ENCODE measurements at regions not wholly inside any gene's neighbourhood (a gene's known extent, or its start where the extent isn't known, plus 50 kb on each side); places are given as distances from the start of the nearest gene placed in this dataset.

DNA sequence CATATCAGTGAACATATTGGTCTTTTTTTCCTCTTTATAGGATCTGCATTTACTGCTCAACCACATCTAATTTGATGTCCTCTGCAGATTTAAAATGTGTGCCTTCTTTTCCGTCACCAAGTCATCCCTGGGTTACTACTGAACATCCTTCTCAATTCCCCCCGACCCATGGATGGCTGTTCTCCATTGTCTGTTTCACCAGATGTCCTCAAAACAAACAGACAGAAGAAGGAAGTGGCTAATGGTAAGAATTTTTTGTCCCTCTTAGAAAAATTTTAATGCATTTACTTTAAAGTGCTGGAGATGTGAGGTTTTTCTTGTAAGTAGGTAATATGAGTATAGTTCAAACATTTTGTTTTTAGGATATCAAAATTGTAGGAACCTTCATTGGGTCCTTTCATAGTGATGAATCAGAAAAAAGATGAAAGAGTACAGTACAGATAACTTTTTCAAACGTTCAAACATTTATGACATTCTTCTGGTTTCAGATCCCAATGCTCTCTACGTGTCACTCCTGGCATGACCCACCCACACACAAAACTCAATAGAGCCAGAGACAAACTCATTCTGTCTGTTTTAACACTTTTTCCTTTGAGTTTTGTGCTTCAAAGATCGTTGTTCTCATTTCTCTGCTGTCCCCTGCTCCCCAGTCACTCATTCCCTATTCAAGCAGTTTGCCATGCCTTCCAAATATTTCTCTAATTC, 276.4 kb downstream of the PRL start:
- DNase-seq (ENCODE audit: low spot score), result no peak

DNA sequence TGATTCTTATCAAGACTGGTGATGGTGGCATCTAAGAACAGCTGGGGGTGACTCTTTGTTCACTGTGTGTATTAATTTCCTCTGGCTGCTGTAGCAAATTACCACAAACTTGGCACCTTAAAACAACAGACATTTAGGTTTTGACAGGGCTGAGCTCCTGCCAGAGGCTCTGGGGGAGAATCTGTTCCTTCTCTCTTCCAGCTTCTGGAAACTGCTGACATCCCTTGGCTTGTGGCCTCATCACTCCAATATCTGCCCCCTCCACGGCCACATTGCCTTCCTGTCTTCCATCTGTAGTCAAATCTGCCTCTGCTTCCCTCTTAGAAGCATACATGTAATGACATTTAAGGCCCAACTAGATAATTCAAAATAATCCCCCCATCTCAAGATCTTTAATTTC, 274.9 kb downstream of the PRL start:
- no peak for DNase-seq (ENCODE audit: low spot score)

DNA sequence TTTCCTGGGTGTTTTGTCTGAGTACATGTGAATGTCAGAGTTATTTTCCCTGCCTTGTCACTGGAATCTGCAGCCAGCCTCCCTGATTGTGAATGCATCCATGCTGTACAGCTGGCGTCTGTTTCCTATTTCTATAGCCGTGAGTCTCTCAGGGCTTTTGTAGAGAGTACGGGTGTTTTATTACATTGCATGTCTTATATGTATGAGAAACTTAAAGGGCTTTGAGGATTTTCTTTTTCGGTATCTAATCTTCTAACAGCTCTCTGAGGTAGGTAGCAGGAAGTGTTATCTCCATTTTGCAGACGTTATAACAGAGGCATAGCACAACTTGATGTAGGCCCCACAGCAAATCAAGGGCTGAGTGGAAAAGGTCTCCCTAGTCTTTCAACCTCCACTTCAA, 272.9 kb downstream of the PRL start:
- DNase-seq (ENCODE audit: low spot score), result peak; percentile 66

DNA sequence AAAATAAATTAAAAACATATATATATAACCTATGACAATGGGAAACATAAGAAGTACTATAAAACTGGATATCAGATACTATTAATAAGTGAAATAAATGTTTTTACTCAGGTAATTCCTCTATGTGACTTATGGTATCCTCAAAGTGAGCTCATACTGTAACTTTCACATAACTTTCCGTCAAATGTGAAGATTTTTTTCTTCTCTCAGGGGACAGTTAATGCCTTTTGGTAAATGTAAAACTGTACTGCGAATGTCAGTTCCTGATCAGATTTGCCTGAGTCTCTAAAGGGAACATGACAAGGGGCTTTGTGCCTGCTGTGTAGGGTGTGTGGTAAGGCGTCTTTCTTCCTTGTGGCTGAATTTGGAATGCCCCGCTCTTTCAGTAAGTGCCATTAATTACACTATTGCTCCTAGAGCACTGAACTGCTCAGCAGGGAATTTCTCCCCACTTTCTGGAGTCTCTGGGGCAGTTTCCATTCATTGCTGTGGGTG, 271.8 kb downstream of the PRL start:
- no peak for DNase-seq (ENCODE audit: low spot score)

DNA sequence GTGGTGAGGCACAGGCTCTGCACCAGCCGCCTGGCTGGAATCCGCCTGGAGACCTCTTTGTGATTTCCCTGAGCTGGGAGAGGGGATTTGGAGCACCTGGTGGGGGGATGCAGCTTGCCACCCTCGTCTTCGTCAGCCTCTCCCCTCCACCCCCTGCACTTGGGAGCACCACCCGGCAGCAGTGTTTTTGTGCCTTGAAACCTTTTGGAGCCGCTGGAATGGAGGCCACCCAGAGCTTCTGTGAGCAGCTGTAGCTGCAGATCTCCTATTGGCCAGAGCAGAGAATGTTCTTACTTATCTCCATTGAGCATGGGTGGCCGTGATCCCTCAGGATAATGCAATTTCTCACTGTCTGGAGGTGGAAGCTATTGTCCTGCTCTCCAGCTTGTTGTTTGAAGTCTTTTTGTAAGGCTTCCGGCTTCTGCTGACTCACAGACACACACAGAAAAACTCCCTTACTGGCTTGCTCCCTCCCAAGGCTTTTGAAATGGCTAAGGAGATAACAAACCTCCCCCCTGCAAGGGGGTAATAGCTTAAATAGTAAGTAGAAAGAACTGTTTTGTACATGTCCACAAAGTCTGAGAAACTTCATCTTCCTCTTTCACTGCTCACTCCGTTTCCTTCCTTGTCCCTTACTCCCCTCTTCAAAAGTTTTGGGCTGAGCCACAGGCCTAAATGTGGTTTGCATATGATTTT, 271.2 kb downstream of the PRL start:
- peak; percentile 56 for DNase-seq (ENCODE audit: low spot score)

DNA sequence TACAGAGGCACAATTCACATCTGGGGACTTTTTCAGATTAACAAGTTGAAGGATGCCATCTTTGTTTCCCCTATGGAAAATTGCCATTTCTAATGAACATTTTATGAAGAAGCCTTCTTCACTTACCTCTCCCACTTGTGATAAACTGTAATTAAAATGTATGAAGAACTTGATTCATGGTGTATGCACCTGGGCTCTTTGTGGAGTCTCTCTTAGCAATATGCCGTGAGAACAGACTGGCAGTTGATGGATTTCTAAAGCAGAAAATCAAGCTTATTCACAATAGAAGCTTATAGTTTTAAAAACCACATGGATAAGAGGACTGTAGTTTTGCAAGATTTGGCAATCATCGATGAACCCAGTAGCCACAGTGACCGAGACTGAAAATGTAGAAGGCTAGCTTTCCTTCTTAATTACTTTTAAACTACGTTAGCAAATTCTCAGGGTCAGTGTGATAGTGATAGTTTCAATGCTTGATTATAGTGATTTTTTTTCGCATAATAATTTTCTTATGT, 270.6 kb downstream of the PRL start:
- no peak for DNase-seq (ENCODE audit: low spot score)

DNA sequence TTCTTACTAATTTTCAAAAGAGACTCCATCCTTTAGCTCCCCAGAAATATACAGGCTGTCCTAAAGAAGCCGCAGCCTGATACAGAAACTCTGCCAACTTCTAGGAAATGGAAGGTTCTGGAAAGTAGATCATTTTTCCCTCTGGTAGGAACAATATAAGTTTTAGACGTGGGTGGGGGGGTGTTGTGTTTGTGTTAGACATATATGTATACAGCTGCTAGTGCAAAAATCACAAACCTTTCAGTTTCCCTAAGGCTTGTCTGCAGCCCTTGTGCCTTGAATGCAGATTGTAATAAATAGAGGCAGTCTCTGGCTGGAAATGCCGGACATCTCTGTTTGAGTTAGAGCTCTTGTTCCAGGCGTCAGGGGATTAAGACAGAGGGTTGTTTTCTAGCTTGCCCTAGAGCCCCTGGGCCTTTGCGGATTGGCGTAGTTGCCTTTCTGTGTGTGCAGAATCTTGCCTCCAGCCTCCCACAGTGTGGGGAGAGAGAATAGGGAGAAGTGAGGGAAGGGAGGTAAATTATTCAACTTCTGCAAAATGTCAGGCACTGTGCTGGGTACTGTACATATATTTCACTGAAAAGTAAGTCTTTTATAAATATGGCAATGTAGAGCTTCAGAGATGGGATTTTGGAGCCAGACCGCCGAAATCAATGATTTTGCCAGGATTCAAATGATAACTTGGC, 269.7 kb downstream of the PRL start:
- DNase-seq (ENCODE audit: low spot score), result no peak

DNA sequence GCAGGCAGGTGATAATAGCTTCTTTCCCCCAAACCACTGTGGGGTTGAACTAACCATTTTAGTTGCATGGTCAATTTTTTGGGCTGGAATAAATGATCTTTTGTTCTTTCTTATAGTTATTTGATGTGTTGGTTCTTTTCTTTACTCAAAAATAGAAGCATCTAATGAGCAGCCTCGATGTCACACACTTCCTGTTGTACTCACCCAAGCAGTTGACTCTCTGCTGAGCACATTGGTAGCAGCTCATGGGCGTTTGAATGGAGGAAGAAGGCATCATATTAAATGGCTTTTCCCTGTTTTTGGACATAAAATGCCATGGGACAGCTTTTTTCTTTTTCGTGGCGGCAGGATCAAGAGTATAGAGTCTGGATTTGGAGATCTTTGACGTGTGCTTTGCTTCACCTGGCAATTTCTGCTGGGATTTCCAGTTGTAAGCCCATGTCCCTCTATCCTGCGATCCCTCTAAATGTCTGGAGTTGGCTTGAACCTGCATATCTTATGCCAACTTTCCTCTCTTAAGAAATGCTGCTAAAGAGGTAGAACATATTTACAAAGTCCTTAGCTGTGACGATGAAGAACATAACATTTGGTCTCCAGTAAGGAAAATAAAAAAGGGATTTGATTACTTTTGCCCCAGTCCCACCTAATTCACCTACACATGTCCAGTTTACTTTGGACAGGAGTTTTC, 268.3 kb downstream of the PRL start:
- DNase-seq (ENCODE audit: low spot score), result no peak

DNA sequence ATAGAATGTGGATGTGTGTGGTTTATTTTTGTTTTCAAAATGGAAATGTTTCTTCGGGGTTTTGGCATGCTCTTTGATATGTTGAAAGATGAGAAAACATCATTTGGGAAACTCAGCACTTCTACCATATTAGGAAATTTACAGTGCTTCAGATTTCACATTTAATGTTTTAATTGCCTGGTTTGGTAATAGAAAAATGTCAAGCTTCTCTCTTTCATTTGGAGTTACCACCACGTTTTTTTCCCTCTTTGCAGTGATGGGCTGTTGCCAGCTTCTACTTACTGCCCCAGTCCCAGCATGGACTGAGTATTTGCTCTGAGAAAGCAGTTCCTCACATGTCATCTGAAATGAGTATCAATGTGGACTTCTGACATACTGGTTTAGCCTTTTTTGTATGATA, 267.7 kb downstream of the PRL start:
- no peak for DNase-seq (ENCODE audit: low spot score)

DNA sequence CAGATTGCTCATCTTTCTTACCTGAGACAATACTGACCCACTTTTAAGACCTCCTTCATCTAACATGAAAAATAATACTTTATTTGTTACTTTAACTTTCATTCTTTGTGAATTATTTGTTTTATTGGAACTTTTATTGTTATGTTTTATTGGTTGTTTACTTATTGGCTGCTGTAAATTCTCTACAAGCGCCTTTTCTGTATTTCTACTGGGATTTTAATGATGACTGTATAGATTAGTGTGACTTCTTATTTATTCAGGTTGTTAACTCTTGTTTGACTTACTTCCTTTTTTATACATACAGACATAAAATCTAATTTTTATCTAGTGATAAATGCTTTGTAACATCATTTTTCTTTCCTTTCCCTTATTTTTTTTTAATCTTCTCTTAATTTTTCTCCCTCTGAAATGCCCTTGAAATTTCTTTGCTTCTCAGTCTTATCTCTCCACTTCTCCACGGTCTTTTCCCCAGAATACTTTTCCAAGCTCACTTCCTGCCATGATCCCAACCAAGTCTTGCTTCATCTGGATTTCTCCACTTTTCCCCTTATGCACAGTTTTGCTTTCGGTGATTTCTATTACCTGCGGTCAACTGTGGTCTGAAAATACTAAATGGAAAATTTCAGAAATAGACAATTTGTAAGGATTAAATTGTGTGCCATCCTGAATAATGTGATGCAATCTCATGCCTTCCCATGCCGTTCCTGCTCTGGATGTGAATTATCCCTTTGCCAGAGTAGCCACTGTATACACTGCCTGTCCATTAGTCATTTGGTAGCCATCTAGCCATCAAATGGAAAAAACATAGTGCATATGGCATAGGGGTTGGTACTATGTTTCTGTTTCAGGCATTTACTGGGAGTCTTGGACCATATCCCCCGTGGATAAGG, 265.9 kb downstream of the PRL start:
- DNase-seq (ENCODE audit: low spot score), result no peak

DNA sequence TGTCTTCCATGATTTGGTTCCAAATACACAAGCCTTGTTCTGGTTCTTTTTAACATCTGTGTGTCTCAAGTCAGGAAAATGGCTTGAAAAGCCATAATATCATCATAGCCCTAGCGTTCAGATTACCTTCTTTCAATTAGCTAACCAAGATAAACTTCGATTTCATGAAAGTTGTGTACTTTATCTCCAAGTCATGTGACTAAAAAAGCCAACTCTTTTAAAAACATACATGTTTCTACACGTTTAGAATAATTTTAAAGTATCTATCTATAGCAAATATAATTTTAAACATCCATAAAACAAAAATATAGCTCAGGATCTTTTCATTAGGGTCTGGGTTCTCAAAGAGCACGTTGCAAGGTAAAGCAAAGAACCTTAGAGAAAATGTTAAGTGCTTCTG, 261.1 kb downstream of the PRL start:
- DNase-seq (ENCODE audit: low spot score), result no peak

DNA sequence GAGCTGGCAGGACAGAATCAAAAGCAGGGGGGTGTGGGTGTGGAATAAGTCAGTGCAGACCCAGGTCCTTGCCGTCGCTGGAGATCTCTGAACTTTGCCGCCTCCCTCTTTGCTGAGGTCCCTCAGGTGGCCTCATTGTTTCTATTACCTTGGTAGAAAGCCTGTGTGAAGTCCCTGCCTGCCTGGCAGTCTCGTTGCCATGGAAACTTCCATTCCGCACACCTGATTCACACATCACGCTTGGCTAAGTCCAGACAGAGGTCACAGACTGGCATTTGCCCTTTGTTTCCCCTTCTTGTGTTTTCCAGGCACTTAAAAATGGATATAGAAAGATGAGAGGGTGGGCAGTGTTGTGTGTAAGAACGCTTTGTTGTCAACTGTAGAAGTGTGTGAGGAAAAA, 260.6 kb downstream of the PRL start:
- peak; percentile 34 for DNase-seq (ENCODE audit: low spot score)

DNA sequence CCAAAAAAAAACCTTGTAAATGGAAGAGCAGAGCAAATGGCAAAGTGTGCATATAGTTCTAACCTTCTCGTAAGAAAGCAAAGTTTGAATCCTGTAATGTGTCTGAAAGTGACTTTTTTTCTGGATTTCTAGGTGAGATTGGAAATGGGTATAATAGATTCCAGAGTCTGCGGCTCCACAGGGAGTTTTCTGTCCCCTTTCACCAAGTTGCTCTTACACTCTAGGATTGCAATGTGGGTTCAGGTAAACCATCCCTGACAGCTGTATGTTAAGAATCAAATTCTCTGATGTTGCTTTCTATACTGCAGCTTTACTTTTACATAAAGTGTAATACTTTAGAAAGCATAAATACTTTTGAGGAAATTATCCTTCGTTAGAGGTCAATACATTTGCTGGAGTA, 260.1 kb downstream of the PRL start:
- DNase-seq (ENCODE audit: low spot score), result no peak

DNA sequence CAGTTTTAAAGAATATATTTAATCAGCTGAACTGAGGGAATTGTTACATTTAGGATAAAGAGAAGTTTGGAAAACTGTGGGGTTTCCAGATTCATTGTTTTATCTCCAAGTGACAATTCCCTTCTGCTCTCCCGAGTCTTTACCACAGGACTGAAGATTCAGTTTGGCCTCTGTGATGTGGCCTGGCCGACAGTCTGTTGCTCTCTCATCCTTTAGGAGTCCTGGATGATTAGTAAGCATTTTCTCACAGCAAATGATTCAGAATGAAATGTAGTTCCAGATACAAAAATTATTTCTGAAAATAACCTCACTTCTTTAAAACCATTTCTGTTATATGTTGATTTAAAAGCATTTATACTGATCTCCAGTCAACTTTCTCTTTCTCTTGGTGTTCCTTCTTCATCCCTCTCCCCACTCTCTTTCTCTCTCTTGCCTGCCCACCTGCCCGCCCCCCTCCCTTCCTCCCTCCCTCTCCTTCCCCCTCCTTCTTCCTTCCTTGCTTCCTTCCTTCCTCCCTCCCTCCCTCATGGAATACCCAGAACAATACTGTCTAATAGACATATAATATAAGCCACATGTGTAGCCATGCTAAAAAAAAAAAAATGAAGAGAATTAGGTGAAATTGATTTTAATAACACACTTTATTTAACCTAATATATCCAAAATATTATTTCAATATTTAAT, 254.9 kb downstream of the PRL start:
- DNase-seq (ENCODE audit: low spot score), result peak; percentile 35

DNA sequence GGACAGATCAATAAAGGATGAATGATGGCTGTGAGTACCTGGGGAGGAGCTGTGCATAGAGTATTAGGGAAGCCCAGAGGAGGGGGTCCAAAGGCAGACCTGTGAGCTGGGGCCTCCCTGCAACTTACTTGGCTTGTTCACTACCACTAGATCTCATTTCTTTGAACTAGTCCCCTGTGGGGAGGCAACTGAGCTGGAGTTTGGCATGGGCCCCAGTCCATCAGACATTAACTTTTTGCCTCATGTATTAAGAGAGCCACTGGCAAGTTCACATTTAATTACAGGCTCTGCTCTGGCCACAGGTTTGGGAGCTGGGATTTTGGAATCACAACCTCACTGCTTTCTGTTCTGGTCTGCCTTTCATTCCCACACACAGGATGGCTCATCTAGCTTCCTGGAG, 254.1 kb downstream of the PRL start:
- DNase-seq (ENCODE audit: low spot score), result no peak

DNA sequence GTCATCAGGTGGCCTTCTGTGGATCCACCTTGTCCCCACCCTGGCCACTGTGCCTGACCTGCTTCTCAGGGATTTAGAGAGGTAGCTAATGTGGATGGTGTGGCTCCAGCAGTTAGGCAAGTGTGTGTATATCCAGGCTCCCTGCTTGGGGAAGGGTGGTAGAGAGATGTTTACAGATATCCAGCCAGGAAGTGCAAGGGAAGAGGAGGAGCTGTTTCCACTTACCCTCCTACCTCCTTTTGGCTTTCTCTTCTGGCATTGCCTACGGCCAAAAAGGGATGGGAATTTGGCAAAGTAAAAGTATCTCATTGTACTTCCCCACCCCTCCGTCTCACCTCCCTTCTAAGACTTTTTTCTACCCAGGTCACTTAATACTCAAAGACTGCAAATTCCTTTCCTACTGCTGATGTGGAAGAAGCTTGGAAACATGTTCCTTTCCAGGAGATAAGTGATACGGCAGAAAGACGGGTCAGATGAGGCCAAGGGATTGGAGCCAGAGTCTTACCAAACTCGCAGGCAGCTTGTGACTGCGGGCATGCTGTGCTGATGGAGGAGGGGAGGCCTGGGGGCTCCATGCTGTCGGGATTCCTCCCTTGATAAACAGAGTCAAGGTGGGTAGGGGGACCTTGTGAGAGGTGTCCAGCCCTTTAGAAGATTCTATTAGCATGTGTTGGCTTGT, 253.4 kb downstream of the PRL start:
- DNase-seq (ENCODE audit: low spot score), result peak; percentile 5

DNA sequence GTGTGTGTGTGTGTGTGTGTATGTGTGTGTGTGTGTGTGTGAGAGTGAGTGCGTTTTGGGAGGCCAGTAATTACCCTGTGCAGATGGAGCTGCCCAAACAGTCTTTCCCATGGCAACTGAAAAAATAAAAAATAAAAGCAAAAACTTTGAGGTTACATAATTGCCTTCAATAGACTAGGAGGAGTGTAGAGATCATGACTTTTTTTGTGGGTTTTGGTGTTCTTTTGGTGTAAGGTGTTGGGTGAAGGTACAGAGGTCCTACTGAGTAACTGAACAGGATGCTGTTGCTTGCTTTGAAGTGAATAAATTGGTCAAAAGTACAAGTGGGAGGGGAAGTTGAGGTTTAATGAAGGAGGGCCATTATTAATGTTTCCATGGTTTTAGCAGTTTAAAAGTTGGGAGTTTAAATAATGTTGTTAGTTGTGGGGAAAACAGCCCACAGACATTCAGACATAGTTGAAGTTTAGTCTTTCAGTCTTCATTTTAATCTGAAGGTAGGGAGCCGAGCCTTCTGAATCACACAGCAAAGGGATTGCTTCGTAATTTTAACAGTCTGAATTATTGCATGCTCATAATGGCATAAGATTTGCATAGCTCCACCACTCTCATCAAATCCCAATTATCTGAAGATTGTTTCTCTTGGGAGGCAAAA, 251.4 kb downstream of the PRL start:
- DNase-seq (ENCODE audit: low spot score), result no peak

DNA sequence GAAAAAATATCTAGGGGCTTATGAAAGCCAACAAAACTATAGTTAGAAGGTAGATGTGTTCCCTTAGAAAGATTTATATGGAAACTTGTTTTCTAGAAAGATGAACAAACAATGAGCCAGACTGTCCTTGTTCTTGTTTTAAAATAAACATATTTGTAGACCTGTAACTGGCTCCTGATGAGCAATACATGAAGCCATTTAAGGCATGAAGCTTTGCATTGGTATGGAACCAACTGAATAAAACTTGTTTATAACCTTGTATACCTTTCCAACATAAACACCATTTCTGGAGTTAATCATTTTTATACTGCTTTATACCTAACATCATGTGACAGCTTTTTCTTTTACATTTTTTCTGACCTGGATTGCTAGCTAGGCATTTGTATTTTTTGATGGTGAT, 247.8 kb downstream of the PRL start:
- no peak for DNase-seq (ENCODE audit: low spot score)

DNA sequence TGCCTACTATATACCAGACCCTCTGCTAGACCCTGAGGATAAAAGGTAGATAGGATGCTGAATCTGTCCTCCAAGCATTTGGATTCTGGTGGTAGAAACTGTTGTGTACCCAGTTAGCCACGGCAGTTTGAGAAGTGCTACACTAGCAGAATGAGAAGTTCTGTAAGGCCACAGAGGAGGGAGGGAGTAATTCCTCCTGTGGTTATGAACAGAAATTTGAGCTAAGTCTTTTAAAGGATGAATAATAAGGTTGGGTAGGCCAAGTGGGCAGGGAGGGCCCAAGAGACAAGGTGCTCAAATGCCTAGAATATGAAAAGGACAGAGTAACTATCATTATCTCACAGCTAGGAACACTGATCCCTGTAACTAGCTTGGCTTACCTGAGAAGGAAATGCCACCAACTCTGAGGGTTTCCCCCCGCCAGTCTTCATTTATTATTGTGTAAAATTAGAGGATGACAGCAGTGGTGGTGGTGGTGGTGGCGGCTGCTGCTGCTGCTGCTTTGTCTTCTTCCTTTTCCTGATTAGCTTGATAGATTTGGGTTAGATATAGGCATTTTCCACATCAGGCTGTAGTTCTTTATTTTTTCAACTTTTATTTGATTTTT, 243.3 kb downstream of the PRL start:
- DNase-seq (ENCODE audit: low spot score), result no peak

Data from umbilical cord (tissue), 1 donor.